HepG2 (cell line): ENCODE measurements at regions not wholly inside any gene's neighbourhood (a gene's known extent, or its start where the extent isn't known, plus 50 kb on each side); places are given as distances from the start of the nearest gene placed in this dataset.

Experiments
- ARID5B ChIP-seq: IDR thresholded peaks from 2 replicates; pipeline ENCODE4 v1.4.0; 2020; ENCODE audit warnings: mild to moderate bottlenecking, missing genetic modification reagents
- FOXO1 ChIP-seq: sonication (generic); formaldehyde crosslinking; IDR thresholded peaks from 2 replicates; pipeline ENCODE4 v1.4.0; 2020; ENCODE audit warnings: missing genetic modification reagents
- HMGXB4 ChIP-seq, 2 experiments: sonication (generic) in 1 of 2; formaldehyde crosslinking in 1 of 2; IDR thresholded peaks; 2 replicates each; pipeline versions ENCODE4 v1.4.0 to v1.6.1; 2018 to 2020; ENCODE audit warnings: missing genetic modification reagents in 2 of 2, borderline replicate concordance in 1 of 2, low read depth in 1 of 2, mild to moderate bottlenecking in 1 of 2, missing biosample characterization in 1 of 2
- MEF2D ChIP-seq: sonication (generic); formaldehyde crosslinking; IDR thresholded peaks from 2 replicates; pipeline ENCODE4 v1.5.1; 2020; ENCODE audit warnings: mild to moderate bottlenecking, missing genetic modification reagents
- SALL1 ChIP-seq: sonication (generic); formaldehyde crosslinking; IDR thresholded peaks from 2 replicates; pipeline ENCODE4 v1.8.0; 2022; ENCODE audit warnings: mild to moderate bottlenecking, missing genetic modification reagents
- ZNF430 ChIP-seq: sonication (generic); formaldehyde crosslinking; IDR thresholded peaks from 2 replicates; pipeline ENCODE4 v1.9.0; 2021; ENCODE audit warnings: mild to moderate bottlenecking, missing genetic modification reagents
- ZNF484 ChIP-seq: sonication (generic); formaldehyde crosslinking; IDR thresholded peaks from 2 replicates; pipeline ENCODE4 v1.5.1; 2020; ENCODE audit warnings: mild to moderate bottlenecking, low read depth, missing genetic modification reagents, borderline replicate concordance
- TF ChIP-seq, protein P1 (sequence below): sonication (generic); formaldehyde crosslinking; conservative IDR thresholded peaks from 2 replicates; pipeline ENCODE4 v1.8.0; 2022; ENCODE audit warnings: low read depth, missing genetic modification reagents
- TF ChIP-seq, protein P2 (sequence below): sonication (generic); formaldehyde crosslinking; IDR thresholded peaks from 2 replicates; pipeline ENCODE4 v1.4.0; 2020; ENCODE audit warnings: missing genetic modification reagents

- no peak for TF ChIP-seq ZNF430 (CRISPR knock-in tag)
- no peak for TF ChIP-seq FOXO1 (CRISPR knock-in tag)
- no peak for TF ChIP-seq ZNF484
- TF ChIP-seq HMGXB4 (CRISPR knock-in tag; IDR thresholded peaks at IDR 0.05; ENCODE audit: borderline replicate concordance in 1 of 2, low read depth in 1 of 2): no peak
- TF ChIP-seq, protein P1, sequence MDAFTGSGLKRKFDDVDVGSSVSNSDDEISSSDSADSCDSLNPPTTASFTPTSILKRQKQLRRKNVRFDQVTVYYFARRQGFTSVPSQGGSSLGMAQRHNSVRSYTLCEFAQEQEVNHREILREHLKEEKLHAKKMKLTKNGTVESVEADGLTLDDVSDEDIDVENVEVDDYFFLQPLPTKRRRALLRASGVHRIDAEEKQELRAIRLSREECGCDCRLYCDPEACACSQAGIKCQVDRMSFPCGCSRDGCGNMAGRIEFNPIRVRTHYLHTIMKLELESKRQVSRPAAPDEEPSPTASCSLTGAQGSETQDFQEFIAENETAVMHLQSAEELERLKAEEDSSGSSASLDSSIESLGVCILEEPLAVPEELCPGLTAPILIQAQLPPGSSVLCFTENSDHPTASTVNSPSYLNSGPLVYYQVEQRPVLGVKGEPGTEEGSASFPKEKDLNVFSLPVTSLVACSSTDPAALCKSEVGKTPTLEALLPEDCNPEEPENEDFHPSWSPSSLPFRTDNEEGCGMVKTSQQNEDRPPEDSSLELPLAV (CRISPR knock-in tag): no peak
- TF ChIP-seq ARID5B: no peak
- TF ChIP-seq, protein P2, sequence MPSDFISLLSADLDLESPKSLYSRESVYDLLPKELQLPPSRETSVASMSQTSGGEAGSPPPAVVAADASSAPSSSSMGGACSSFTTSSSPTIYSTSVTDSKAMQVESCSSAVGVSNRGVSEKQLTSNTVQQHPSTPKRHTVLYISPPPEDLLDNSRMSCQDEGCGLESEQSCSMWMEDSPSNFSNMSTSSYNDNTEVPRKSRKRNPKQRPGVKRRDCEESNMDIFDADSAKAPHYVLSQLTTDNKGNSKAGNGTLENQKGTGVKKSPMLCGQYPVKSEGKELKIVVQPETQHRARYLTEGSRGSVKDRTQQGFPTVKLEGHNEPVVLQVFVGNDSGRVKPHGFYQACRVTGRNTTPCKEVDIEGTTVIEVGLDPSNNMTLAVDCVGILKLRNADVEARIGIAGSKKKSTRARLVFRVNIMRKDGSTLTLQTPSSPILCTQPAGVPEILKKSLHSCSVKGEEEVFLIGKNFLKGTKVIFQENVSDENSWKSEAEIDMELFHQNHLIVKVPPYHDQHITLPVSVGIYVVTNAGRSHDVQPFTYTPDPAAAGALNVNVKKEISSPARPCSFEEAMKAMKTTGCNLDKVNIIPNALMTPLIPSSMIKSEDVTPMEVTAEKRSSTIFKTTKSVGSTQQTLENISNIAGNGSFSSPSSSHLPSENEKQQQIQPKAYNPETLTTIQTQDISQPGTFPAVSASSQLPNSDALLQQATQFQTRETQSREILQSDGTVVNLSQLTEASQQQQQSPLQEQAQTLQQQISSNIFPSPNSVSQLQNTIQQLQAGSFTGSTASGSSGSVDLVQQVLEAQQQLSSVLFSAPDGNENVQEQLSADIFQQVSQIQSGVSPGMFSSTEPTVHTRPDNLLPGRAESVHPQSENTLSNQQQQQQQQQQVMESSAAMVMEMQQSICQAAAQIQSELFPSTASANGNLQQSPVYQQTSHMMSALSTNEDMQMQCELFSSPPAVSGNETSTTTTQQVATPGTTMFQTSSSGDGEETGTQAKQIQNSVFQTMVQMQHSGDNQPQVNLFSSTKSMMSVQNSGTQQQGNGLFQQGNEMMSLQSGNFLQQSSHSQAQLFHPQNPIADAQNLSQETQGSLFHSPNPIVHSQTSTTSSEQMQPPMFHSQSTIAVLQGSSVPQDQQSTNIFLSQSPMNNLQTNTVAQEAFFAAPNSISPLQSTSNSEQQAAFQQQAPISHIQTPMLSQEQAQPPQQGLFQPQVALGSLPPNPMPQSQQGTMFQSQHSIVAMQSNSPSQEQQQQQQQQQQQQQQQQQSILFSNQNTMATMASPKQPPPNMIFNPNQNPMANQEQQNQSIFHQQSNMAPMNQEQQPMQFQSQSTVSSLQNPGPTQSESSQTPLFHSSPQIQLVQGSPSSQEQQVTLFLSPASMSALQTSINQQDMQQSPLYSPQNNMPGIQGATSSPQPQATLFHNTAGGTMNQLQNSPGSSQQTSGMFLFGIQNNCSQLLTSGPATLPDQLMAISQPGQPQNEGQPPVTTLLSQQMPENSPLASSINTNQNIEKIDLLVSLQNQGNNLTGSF: no peak
- TF ChIP-seq SALL1 (CRISPR knock-in tag): no peak
- TF ChIP-seq MEF2D (CRISPR knock-in tag): no peak
- TF ChIP-seq, all 625 proteins: peak for 0
Measured at GRCh38 chr3:35417080-35417479, 222.2 kb upstream of the ARPP21 start (continued).
